Calu3 (cell line): ENCODE measurements at regions not wholly inside any gene's neighbourhood (a gene's known extent, or its start where the extent isn't known, plus 50 kb on each side); places are given as distances from the start of the nearest gene placed in this dataset.

ENCODE experiments used
- BruUV-seq: library from RNA; stranded (reverse); fragments of 400-500 nt; replicated peaks from 2 replicates; lab custom pipeline; 2021; lab: Mats Ljungman, UMichigan
- CTCF ChIA-PET: fragments of 300-600 bp; sonication (Branson Sonifier 250); formaldehyde crosslinking; loops from one replicate; lab custom pipeline; 2022; ENCODE audit warnings: antibody characterized with exemption; lab: Charles Lee
- DNase-seq: peaks from one replicate; pipeline ENCODE4 v3.0.0; 2022
- H3K27ac Mint-ChIP-seq: one replicate; pipeline ENCODE4 v1.8.0; 2022; ENCODE audit warnings: mixed read lengths; ENCODE audit not compliant: unreplicated experiment
- H3K27me3 Mint-ChIP-seq: one replicate; pipeline ENCODE4 v1.8.0; 2022; ENCODE audit warnings: mixed read lengths; ENCODE audit not compliant: unreplicated experiment
- H3K36me3 Mint-ChIP-seq: one replicate; pipeline ENCODE4 v1.8.0; 2022; ENCODE audit warnings: mild to moderate bottlenecking, moderate library complexity, mixed read lengths; ENCODE audit not compliant: insufficient read depth, unreplicated experiment
- H3K4me1 Mint-ChIP-seq: one replicate; pipeline ENCODE4 v1.8.0; 2022; ENCODE audit warnings: mild to moderate bottlenecking, low read depth, mixed read lengths; ENCODE audit not compliant: unreplicated experiment
- H3K4me3 Mint-ChIP-seq: one replicate; pipeline ENCODE4 v1.8.0; 2022; ENCODE audit warnings: mild to moderate bottlenecking, low read depth, moderate library complexity, mixed read lengths; ENCODE audit not compliant: unreplicated experiment
- H3K9me3 Mint-ChIP-seq: one replicate; pipeline ENCODE4 v1.8.0; 2022; ENCODE audit warnings: low read depth, mixed read lengths; ENCODE audit not compliant: unreplicated experiment
- intact Hi-C: fragments of 100-400 bp; cut with micrococcal nuclease; formaldehyde crosslinking; loops from one replicate; pipeline ENCODE4 v1.10.0; 2022; ENCODE audit not compliant: unreplicated experiment
- TF ChIP-seq, protein P1 (sequence below): fragments of 200-600 bp; IDR thresholded peaks from one replicate; pipeline ENCODE4 v1.8.0; 2022; ENCODE audit warnings: antibody characterized with exemption; ENCODE audit not compliant: unreplicated experiment

DNA sequence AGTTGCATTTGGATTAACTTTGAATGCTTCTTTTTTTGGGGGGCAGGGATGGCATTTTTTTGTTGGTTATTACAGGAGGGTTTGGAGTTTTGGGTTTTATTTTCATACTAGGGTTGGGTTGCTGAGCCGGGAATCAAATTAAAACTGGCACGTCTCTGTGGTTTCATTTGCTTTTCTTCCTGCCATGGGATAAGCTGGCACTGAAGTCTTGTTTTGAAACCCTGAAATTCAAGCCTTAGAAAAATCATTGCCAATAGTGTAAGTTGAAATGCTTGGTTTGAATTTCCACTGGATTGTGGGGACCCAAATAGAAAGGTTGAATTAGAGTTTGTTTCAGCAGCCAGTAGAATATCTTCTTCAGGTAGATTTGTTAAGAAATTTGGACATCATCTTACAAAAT lies 193.1 kb upstream of the DCBLD2 start:
- no peaks in the 10 kb centered on the region for H3K4me1 Mint-ChIP-seq
- H3K4me3 Mint-ChIP-seq: no peak overlapping the region
- DNase-seq: no peak
- CTCF ChIA-PET: no interaction called here
- H3K36me3 Mint-ChIP-seq: no peaks in the 10 kb centered on the region
- BruUV-seq: no TSS peak
- no peak overlapping the region for H3K27ac Mint-ChIP-seq
- no peaks in the 10 kb centered on the region for H3K27me3 Mint-ChIP-seq
- H3K9me3 Mint-ChIP-seq: no peaks in the 10 kb centered on the region
- intact Hi-C loops: no loop called here
- TF ChIP-seq, protein P1, sequence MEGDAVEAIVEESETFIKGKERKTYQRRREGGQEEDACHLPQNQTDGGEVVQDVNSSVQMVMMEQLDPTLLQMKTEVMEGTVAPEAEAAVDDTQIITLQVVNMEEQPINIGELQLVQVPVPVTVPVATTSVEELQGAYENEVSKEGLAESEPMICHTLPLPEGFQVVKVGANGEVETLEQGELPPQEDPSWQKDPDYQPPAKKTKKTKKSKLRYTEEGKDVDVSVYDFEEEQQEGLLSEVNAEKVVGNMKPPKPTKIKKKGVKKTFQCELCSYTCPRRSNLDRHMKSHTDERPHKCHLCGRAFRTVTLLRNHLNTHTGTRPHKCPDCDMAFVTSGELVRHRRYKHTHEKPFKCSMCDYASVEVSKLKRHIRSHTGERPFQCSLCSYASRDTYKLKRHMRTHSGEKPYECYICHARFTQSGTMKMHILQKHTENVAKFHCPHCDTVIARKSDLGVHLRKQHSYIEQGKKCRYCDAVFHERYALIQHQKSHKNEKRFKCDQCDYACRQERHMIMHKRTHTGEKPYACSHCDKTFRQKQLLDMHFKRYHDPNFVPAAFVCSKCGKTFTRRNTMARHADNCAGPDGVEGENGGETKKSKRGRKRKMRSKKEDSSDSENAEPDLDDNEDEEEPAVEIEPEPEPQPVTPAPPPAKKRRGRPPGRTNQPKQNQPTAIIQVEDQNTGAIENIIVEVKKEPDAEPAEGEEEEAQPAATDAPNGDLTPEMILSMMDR: no peak

DNA sequence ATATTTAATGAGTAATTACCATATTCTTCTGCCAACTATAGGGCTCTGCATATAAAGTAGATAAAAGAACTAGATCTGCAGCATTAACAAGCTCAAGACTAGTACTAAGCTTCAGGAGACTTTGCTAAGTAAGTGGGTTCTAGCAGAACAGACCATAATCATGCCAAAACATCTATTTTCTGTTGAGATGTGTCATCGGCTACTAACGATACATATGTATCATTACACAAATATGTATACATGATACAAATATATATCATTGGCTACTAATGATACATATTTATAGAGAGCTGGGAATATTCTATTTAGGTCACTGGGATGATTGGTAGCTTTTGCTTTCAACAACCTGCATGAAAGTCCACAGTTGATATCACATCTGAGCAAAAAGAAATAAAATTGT lies 185.8 kb upstream of the DCBLD2 start:
- no peaks in the 10 kb centered on the region for H3K36me3 Mint-ChIP-seq
- CTCF ChIA-PET: no interaction called here
- intact Hi-C loops: no loop called here
- H3K9me3 Mint-ChIP-seq: no peaks in the 10 kb centered on the region
- no peak overlapping the region for H3K27ac Mint-ChIP-seq
- no peaks in the 10 kb centered on the region for H3K4me1 Mint-ChIP-seq
- no peak for DNase-seq
- BruUV-seq: no TSS peak
- H3K4me3 Mint-ChIP-seq: no peak overlapping the region
- H3K27me3 Mint-ChIP-seq: peaks cover 17% of the 10 kb centered on the region
- TF ChIP-seq, protein P1: no peak

DNA sequence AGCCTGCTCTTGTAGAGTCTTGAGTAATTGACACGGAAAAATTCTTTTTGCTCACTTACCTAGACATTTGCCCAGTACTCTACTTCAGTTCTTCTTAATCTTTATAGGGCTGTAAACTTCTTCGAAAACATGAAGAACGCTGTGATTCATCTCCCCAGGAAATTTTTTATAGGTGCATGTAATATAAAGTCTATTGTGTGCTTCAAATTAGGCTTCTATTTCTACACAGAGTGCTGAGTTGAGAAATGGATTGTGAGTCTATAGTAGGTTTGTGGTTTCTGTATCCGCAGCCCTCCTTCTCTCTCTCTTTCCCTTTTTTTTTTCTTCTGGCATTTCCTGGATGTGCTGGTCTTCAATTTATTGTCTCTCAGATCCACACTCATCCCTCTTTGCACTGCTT lies 183.3 kb upstream of the DCBLD2 start:
- Mint-ChIP-seq H3K4me1 (no peaks in the 10 kb centered on the region), H3K9me3 (no peaks in the 10 kb centered on the region), H3K27me3 (peaks cover 17% of the 10 kb centered on the region), H3K27ac (no peak overlapping the region), H3K36me3 (no peaks in the 10 kb centered on the region), H3K4me3 (no peak overlapping the region)
- no TSS peak for BruUV-seq
- CTCF ChIA-PET: no interaction called here
- intact Hi-C loops: no loop called here
- no peak for DNase-seq
- TF ChIP-seq, protein P1: no peak

DNA sequence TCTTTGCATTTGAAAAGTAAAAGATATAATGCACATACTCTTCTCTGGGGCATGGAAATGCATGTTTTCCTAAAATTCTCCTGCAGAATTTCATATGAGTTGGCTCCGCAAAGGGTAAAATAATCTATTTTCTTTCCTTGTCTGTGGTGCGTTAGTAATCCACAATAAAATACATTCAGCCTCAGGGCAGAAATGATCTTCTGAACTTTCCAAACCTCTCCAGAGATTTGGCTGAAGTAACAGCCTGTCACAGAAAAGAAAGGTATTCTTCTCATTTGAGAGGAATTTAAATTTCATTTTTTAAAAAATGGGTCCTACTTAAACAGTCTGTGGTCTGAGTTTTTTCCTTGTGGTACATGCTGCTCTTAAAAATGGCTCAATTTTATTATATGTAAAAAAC lies 182.7 kb upstream of the DCBLD2 start:
- no peak overlapping the region for H3K4me3 Mint-ChIP-seq
- CTCF ChIA-PET: no interaction called here
- TF ChIP-seq, protein P1: no peak
- no peaks in the 10 kb centered on the region for H3K9me3 Mint-ChIP-seq
- intact Hi-C loops: no loop called here
- H3K27ac Mint-ChIP-seq: no peak overlapping the region
- H3K36me3 Mint-ChIP-seq: no peaks in the 10 kb centered on the region
- BruUV-seq: no TSS peak
- H3K27me3 Mint-ChIP-seq: peaks cover 17% of the 10 kb centered on the region
- DNase-seq: no peak
- no peaks in the 10 kb centered on the region for H3K4me1 Mint-ChIP-seq

DNA sequence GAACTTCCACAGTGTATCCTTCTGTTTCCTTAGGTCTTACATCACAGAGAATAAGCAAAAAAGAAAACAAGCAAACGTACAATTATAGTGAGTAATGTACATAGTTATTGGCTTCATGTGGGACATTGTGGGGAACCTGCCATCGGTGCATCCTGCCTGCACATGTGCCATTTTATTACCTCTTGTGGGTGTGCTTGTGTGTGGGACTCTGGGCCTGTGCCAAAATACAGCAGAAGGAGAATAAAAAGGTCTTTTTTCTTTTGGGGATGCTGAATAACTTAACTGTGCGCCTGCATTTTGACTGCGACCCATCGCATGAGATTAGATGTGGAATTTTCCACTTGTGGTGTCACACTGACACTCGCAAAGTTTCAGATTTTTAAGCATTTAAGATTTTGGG lies 169.6 kb upstream of the DCBLD2 start:
- BruUV-seq: no TSS peak
- H3K36me3 Mint-ChIP-seq: no peaks in the 10 kb centered on the region
- peaks cover 28% of the 10 kb centered on the region for H3K27me3 Mint-ChIP-seq
- TF ChIP-seq, protein P1: no peak
- no peaks in the 10 kb centered on the region for H3K4me1 Mint-ChIP-seq
- DNase-seq: no peak
- intact Hi-C loops: no loop called here
- no peak overlapping the region for H3K4me3 Mint-ChIP-seq
- no peak overlapping the region for H3K27ac Mint-ChIP-seq
- CTCF ChIA-PET: no interaction called here
- H3K9me3 Mint-ChIP-seq: peaks cover 4% of the 10 kb centered on the region
